KMS-11 (cell line): ENCODE measurements at regions not wholly inside any gene's neighbourhood (a gene's known extent, or its start where the extent isn't known, plus 50 kb on each side); places are given as distances from the start of the nearest gene placed in this dataset.
"Not testable (repeated sequence)": the region's sequence is repeated elsewhere in the genome, so short reads cannot be mapped to it uniquely, and the experiment has no call there.

Experiments used
- H2AFZ ChIP-seq: fragments of 200-600 bp; sonication (generic); 2 replicates; pipeline ENCODE4 v1.6.1; 2016; ENCODE audit warnings: antibody characterized with exemption, mixed run types, low read depth
- H3K27ac ChIP-seq: fragments of 200-600 bp; sonication (generic); 2 replicates; pipeline ENCODE4 v1.6.1; 2016; ENCODE audit warnings: mild to moderate bottlenecking, mixed run types
- H3K27me3 ChIP-seq: fragments of 200-600 bp; sonication (generic); 2 replicates; pipeline ENCODE4 v1.6.1; 2017; ENCODE audit warnings: mild to moderate bottlenecking, low read depth, mixed run types, moderate library complexity; ENCODE audit not compliant: insufficient read depth
- H3K36me3 ChIP-seq: fragments of 200-600 bp; sonication (generic); 2 replicates; pipeline ENCODE4 v1.6.1; 2017; ENCODE audit warnings: mild to moderate bottlenecking, mixed run types; ENCODE audit not compliant: insufficient read depth
- H3K4me1 ChIP-seq: fragments of 200-600 bp; sonication (generic); 2 replicates; pipeline ENCODE4 v1.6.1; 2016; ENCODE audit warnings: mild to moderate bottlenecking, low read depth, mixed run types; ENCODE audit not compliant: poor library complexity, severe bottlenecking
- H3K4me2 ChIP-seq: fragments of 200-600 bp; sonication (generic); 2 replicates; pipeline ENCODE4 v1.7.0; 2016; ENCODE audit warnings: mild to moderate bottlenecking, mixed run types
- H3K4me3 ChIP-seq: fragments of 200-600 bp; sonication (generic); IDR thresholded peaks from 2 replicates; pipeline ENCODE4 v1.6.1; 2017; ENCODE audit warnings: low read depth, low read length, mixed read lengths; ENCODE audit not compliant: insufficient read depth
- H3K79me2 ChIP-seq: fragments of 200-600 bp; sonication (generic); 2 replicates; pipeline ENCODE4 v1.6.1; 2016; ENCODE audit warnings: low read depth, mixed run types; ENCODE audit not compliant: insufficient read depth
- H3K9ac ChIP-seq: fragments of 200-600 bp; sonication (generic); 2 replicates; pipeline ENCODE4 v1.6.1; 2016; ENCODE audit warnings: mild to moderate bottlenecking, mixed run types
- H4K20me1 ChIP-seq: fragments of 200-600 bp; sonication (generic); 2 replicates; pipeline ENCODE4 v1.6.1; 2016; ENCODE audit warnings: mild to moderate bottlenecking, mixed run types; ENCODE audit not compliant: insufficient read depth
- TF ChIP-seq, protein P1 (sequence below): fragments of 200-600 bp; sonication (generic); conservative IDR thresholded peaks from 2 replicates; pipeline ENCODE4 v1.6.1; 2017; ENCODE audit warnings: low read depth, mild to moderate bottlenecking, antibody characterized with exemption, low read length, moderate library complexity, mixed read lengths

DNA sequence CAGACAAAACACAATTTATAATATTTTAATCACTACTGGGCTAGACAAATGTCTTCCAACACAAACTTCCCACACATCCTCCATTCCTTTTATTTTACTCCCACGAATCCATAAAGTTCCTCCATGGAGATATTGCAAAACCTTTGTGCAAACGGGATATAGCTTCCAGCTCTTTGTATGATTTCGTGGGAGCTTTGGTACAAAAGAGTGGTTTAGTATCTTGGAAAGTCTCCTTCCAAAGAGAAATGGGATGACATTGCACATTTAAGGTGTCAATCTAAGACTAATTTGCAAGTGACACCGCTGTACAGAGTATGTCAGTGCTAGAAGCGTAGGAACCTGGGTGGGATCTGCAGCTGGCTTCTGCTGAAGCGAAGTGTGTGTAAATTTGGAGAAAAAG lies 455.2 kb upstream of the RUNX1 start:
- H3K27ac ChIP-seq = no peak overlapping the region
- H3K4me3 ChIP-seq = no peak overlapping the region
- H3K9ac ChIP-seq = no peak overlapping the region
- H3K79me2 ChIP-seq = no peaks in the 10 kb centered on the region
- H3K4me2 ChIP-seq = no peak overlapping the region
- H4K20me1 ChIP-seq = no peaks in the 10 kb centered on the region
- no peak overlapping the region for H2AFZ ChIP-seq
- TF ChIP-seq, protein P1, sequence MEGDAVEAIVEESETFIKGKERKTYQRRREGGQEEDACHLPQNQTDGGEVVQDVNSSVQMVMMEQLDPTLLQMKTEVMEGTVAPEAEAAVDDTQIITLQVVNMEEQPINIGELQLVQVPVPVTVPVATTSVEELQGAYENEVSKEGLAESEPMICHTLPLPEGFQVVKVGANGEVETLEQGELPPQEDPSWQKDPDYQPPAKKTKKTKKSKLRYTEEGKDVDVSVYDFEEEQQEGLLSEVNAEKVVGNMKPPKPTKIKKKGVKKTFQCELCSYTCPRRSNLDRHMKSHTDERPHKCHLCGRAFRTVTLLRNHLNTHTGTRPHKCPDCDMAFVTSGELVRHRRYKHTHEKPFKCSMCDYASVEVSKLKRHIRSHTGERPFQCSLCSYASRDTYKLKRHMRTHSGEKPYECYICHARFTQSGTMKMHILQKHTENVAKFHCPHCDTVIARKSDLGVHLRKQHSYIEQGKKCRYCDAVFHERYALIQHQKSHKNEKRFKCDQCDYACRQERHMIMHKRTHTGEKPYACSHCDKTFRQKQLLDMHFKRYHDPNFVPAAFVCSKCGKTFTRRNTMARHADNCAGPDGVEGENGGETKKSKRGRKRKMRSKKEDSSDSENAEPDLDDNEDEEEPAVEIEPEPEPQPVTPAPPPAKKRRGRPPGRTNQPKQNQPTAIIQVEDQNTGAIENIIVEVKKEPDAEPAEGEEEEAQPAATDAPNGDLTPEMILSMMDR = no peak
- H3K36me3 ChIP-seq = no peaks in the 10 kb centered on the region
- H3K27me3 ChIP-seq = no peaks in the 10 kb centered on the region
- no peaks in the 10 kb centered on the region for H3K4me1 ChIP-seq

GRCh38 chr21:35503671-35504070 lies 454.6 kb upstream of the RUNX1 start:
- no peaks in the 10 kb centered on the region for H4K20me1 ChIP-seq
- no peaks in the 10 kb centered on the region for H3K4me1 ChIP-seq
- H3K9ac ChIP-seq = no peak overlapping the region
- H3K27ac ChIP-seq = no peak overlapping the region
- H3K36me3 ChIP-seq = no peaks in the 10 kb centered on the region
- no peak overlapping the region for H2AFZ ChIP-seq
- no peaks in the 10 kb centered on the region for H3K79me2 ChIP-seq
- no peaks in the 10 kb centered on the region for H3K27me3 ChIP-seq
- TF ChIP-seq, protein P1 = no peak
- no peak overlapping the region for H3K4me3 ChIP-seq
- no peak overlapping the region for H3K4me2 ChIP-seq

DNA sequence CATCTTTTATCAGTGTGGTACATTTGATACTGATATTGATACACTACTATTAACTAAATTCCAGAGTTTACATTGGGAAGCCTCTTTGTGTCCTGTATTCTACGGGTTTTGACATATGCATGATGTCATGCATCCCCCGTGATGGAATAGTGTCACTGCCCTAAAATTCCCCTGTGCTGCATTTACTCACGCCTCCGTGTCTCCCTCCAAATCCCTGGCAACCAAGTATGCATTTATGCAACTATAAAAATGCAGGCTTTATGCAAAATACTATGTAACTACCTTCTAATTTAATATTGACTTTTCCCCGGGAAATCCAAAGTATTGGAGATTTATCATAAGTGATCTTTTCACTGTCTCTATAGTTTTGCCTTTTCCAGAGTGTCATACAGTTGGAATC lies 453.7 kb upstream of the RUNX1 start:
- H3K4me2 ChIP-seq = no peak overlapping the region
- H3K27ac ChIP-seq = no peak overlapping the region
- H3K9ac ChIP-seq = no peak overlapping the region
- H3K4me3 ChIP-seq = no peak overlapping the region
- no peak overlapping the region for H2AFZ ChIP-seq
- no peaks in the 10 kb centered on the region for H3K4me1 ChIP-seq
- no peaks in the 10 kb centered on the region for H3K36me3 ChIP-seq
- H4K20me1 ChIP-seq = no peaks in the 10 kb centered on the region
- no peaks in the 10 kb centered on the region for H3K79me2 ChIP-seq
- TF ChIP-seq, protein P1 = no peak
- no peaks in the 10 kb centered on the region for H3K27me3 ChIP-seq

DNA sequence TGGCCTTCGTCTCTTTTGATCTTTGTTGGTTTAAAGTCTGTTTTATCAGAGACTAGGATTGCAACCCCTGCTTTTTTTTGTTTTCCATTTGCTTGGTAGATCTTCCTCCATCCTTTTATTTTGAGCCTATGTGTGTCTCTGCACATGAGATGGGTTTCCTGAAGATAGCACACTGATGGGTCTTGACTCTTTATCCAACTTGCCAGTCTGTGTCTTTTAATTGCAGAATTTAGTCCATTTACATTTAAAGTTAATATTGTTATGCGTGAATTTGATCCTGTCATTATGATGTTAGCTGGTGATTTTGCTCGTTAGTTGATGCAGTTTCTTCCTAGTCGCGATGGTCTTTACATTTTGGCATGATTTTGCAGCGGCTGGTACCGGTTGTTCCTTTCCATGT lies 448.4 kb upstream of the RUNX1 start:
- H3K9ac ChIP-seq = not testable (repeated sequence)

GRCh38 chr21:35491920-35492678 lies 443.0 kb upstream of the RUNX1 start:
- no peaks in the 10 kb centered on the region for H3K27me3 ChIP-seq
- no peaks in the 10 kb centered on the region for H3K36me3 ChIP-seq
- no peak overlapping the region for H3K4me2 ChIP-seq
- H3K4me1 ChIP-seq = no peaks in the 10 kb centered on the region
- H2AFZ ChIP-seq = no peak overlapping the region
- H4K20me1 ChIP-seq = no peaks in the 10 kb centered on the region
- H3K79me2 ChIP-seq = no peaks in the 10 kb centered on the region
- no peak overlapping the region for H3K27ac ChIP-seq
- no peak overlapping the region for H3K9ac ChIP-seq
- no peak overlapping the region for H3K4me3 ChIP-seq
- TF ChIP-seq, protein P1 = no peak

More for the DNA sequence above, 448.4 kb upstream of the RUNX1 start:
- H3K36me3 ChIP-seq, H3K4me2 ChIP-seq, H3K4me1 ChIP-seq, H4K20me1 ChIP-seq, H2AFZ ChIP-seq, H3K27me3 ChIP-seq, H3K27ac ChIP-seq, H3K79me2 ChIP-seq, H3K4me3 ChIP-seq: not testable (repeated sequence)
